ENCODE measurements at regions not wholly inside any gene's neighbourhood (a gene's known extent, or its start where the extent isn't known, plus 50 kb on each side); places are given as distances from the start of the nearest gene placed in this dataset.

GRCh38 chr10:10772411-10772810 is 245.3 kb upstream of the CELF2 start:
- H3K27ac ChIP-seq (ENCODE audit: low read depth in 1 of 2, low read length in 2 of 2), result no peak overlapping the region
- no peak for DNase-seq (ENCODE audit: low spot score)
- 68% methylated on average over 3 of the region's 3 CpGs for WGBS

GRCh38 chr10:10772874-10773508 is 244.7 kb upstream of the CELF2 start:
- no peaks in the 10 kb centered on the region for H3K4me1 ChIP-seq (ENCODE audit: control insufficient read depth in 4 of 4, insufficient read depth in 4 of 4, low read length in 3 of 4)
- no peak for DNase-seq (ENCODE audit: low spot score)
- TF ChIP-seq FOXA2 (IDR thresholded peaks at IDR 0.05), result no peak
- no peak for TF ChIP-seq TAF1 (conservative IDR thresholded peaks at IDR 0.05)
- no peak for TF ChIP-seq CTCF (IDR thresholded peaks at IDR 0.05; ENCODE audit: low read depth, low read length, missing input control)
- no peak for TF ChIP-seq RXRA (IDR thresholded peaks at IDR 0.05)
- no peak for TF ChIP-seq HNF4A (conservative IDR thresholded peaks at IDR 0.05)
- no peak for TF ChIP-seq GABPA (IDR thresholded peaks at IDR 0.05 in 1 of 2, conservative IDR thresholded peaks at IDR 0.05 in 1 of 2)
- no peak for TF ChIP-seq REST (IDR thresholded peaks at IDR 0.05)
- no peak for TF ChIP-seq YY1 (IDR thresholded peaks at IDR 0.05)
- TF ChIP-seq EGR1 (IDR thresholded peaks at IDR 0.05; ENCODE audit: low read depth in 2 of 2), result no peak
- TF ChIP-seq NR2F2 (IDR thresholded peaks at IDR 0.05), result no peak
- no peak for TF ChIP-seq JUND (IDR thresholded peaks at IDR 0.05)
- no peak for TF ChIP-seq ATF3 (IDR thresholded peaks at IDR 0.05)
- TF ChIP-seq ZBTB33 (IDR thresholded peaks at IDR 0.05), result no peak
- no peak for TF ChIP-seq SP1 (IDR thresholded peaks at IDR 0.05)
- TF ChIP-seq RAD21 (IDR thresholded peaks at IDR 0.05), result no peak
- TF ChIP-seq MAX (IDR thresholded peaks at IDR 0.05), result no peak
- H3K27me3 ChIP-seq (ENCODE audit: control insufficient read depth in 4 of 4, insufficient read depth in 4 of 4, low read length in 3 of 4), result no peaks in the 10 kb centered on the region
- H3K9me3 ChIP-seq (ENCODE audit: control insufficient read depth in 4 of 4, low read length in 3 of 4), result no peaks in the 10 kb centered on the region
- no peaks in the 10 kb centered on the region for H3K36me3 ChIP-seq (ENCODE audit: control insufficient read depth in 4 of 4, insufficient read depth in 3 of 4, low read depth in 1 of 4, low read length in 3 of 4)
- no peak overlapping the region for H3K9ac ChIP-seq (ENCODE audit: low read depth in 1 of 2, low read length in 2 of 2)
- no peak overlapping the region for H3K27ac ChIP-seq (ENCODE audit: low read depth in 1 of 2, low read length in 2 of 2)
- no peak overlapping the region for H3K4me3 ChIP-seq (ENCODE audit: low read depth in 1 of 3, low read length in 3 of 3)
- 74% methylated on average over 6 of the region's 6 CpGs for WGBS

More at GRCh38 chr10:10772411-10772810, 245.3 kb upstream of the CELF2 start:
- no peaks in the 10 kb centered on the region for H3K27me3 ChIP-seq (ENCODE audit: control insufficient read depth in 4 of 4, insufficient read depth in 4 of 4, low read length in 3 of 4)
- H3K4me1 ChIP-seq (ENCODE audit: control insufficient read depth in 4 of 4, insufficient read depth in 4 of 4, low read length in 3 of 4), result no peaks in the 10 kb centered on the region
- no peak overlapping the region for H3K4me3 ChIP-seq (ENCODE audit: low read depth in 1 of 3, low read length in 3 of 3)
- no peak for TF ChIP-seq FOXA2 (IDR thresholded peaks at IDR 0.05)
- TF ChIP-seq YY1 (IDR thresholded peaks at IDR 0.05), result no peak
- no peak for TF ChIP-seq HNF4G (IDR thresholded peaks at IDR 0.05)
- no peak for TF ChIP-seq EGR1 (IDR thresholded peaks at IDR 0.05; ENCODE audit: low read depth in 2 of 2)
- TF ChIP-seq NR2F2 (IDR thresholded peaks at IDR 0.05), result no peak
- TF ChIP-seq SP1 (IDR thresholded peaks at IDR 0.05), result no peak
- no peak for TF ChIP-seq CTCF (IDR thresholded peaks at IDR 0.05; ENCODE audit: low read depth, low read length, missing input control)
- TF ChIP-seq HNF4A (conservative IDR thresholded peaks at IDR 0.05), result no peak
- H3K9me3 ChIP-seq (ENCODE audit: control insufficient read depth in 4 of 4, low read length in 3 of 4), result no peaks in the 10 kb centered on the region
- no peak overlapping the region for H3K9ac ChIP-seq (ENCODE audit: low read depth in 1 of 2, low read length in 2 of 2)
- no peaks in the 10 kb centered on the region for H3K36me3 ChIP-seq (ENCODE audit: control insufficient read depth in 4 of 4, insufficient read depth in 3 of 4, low read depth in 1 of 4, low read length in 3 of 4)
